GM21576 (cell line): ENCODE measurements at regions not wholly inside any gene's neighbourhood (a gene's known extent, or its start where the extent isn't known, plus 50 kb on each side); places are given as distances from the start of the nearest gene placed in this dataset.

Experiments used
- ATAC-seq: cut with Tn5 transposase; IDR thresholded peaks from one replicate; pipeline ENCODE4 v1.9.1; 2021; ENCODE audit warnings: mild to moderate bottlenecking, moderate library complexity; ENCODE audit not compliant: unreplicated experiment

- no peak for ATAC-seq
Measured at GRCh38 chr2:111629983-111630382, 254.0 kb downstream of the ANAPC1 start.

- ATAC-seq, result no peak
Measured at GRCh38 chr2:111632661-111633060, 251.3 kb downstream of the ANAPC1 start.

GRCh38 chr2:111633189-111633588, 250.8 kb downstream of the ANAPC1 start:
- ATAC-seq, result no peak

- ATAC-seq, result no peak
Measured at GRCh38 chr2:111633643-111634042, 250.3 kb downstream of the ANAPC1 start.

- ATAC-seq, result no peak
Measured at GRCh38 chr2:111634050-111634794, 249.8 kb downstream of the ANAPC1 start.

GRCh38 chr2:111634995-111635538, 248.9 kb downstream of the ANAPC1 start:
- ATAC-seq, result no peak

- no peak for ATAC-seq
Measured at GRCh38 chr2:111636905-111637304, 247.1 kb downstream of the ANAPC1 start.

GRCh38 chr2:111638274-111638877, 245.6 kb downstream of the ANAPC1 start:
- no peak for ATAC-seq

GRCh38 chr2:111640480-111640879, 243.5 kb downstream of the ANAPC1 start:
- ATAC-seq, result no peak

- no peak for ATAC-seq
Measured at GRCh38 chr2:111642586-111643327, 241.2 kb downstream of the ANAPC1 start.

GRCh38 chr2:111643759-111644158, 240.2 kb downstream of the ANAPC1 start:
- no peak for ATAC-seq

GRCh38 chr2:111647359-111647758, 236.6 kb downstream of the ANAPC1 start:
- ATAC-seq, result no peak

GRCh38 chr2:111652038-111652437, 232.0 kb downstream of the ANAPC1 start:
- no peak for ATAC-seq

- ATAC-seq, result no peak
Measured at GRCh38 chr2:111652681-111653080, 231.3 kb downstream of the ANAPC1 start.

- ATAC-seq, result no peak
Measured at GRCh38 chr2:111653103-111653624, 230.8 kb downstream of the ANAPC1 start.

- ATAC-seq, result no peak
Measured at GRCh38 chr2:111653913-111654312, 230.1 kb downstream of the ANAPC1 start.

GRCh38 chr2:111654829-111655228, 229.2 kb downstream of the ANAPC1 start:
- ATAC-seq, result no peak

GRCh38 chr2:111656436-111656835, 227.6 kb downstream of the ANAPC1 start:
- no peak for ATAC-seq

- ATAC-seq, result no peak
Measured at GRCh38 chr2:111656894-111657293, 227.1 kb downstream of the ANAPC1 start.

GRCh38 chr2:111657351-111657975, 226.5 kb downstream of the ANAPC1 start:
- ATAC-seq, result no peak
